Mammary epithelial cell (primary cell): ENCODE measurements at regions not wholly inside any gene's neighbourhood (a gene's known extent, or its start where the extent isn't known, plus 50 kb on each side); places are given as distances from the start of the nearest gene placed in this dataset.

Experiments
- EZH2 ChIP-seq: IDR thresholded peaks from 2 replicates; pipeline ENCODE4 v1.6.1; 2012; ENCODE audit warnings: low read length, inconsistent platforms, borderline replicate concordance
- TF ChIP-seq, protein P1 (sequence below), 2 donors: IDR thresholded peaks in 1 of 2; conservative IDR thresholded peaks in 1 of 2; 2 replicates each; pipeline ENCODE4 v1.5.1; 2011 to 2012; ENCODE audit warnings: inconsistent platforms in 2 of 2, low read length in 2 of 2, mild to moderate bottlenecking in 2 of 2, control low read depth in 1 of 2, low read depth in 1 of 2; ENCODE audit not compliant: insufficient read depth in 1 of 2; ENCODE audit errors: extremely low read depth in 1 of 2

GRCh38 chr1:239954836-239955235 lies 136.8 kb upstream of the FMN2 start:
- TF ChIP-seq, protein P1, sequence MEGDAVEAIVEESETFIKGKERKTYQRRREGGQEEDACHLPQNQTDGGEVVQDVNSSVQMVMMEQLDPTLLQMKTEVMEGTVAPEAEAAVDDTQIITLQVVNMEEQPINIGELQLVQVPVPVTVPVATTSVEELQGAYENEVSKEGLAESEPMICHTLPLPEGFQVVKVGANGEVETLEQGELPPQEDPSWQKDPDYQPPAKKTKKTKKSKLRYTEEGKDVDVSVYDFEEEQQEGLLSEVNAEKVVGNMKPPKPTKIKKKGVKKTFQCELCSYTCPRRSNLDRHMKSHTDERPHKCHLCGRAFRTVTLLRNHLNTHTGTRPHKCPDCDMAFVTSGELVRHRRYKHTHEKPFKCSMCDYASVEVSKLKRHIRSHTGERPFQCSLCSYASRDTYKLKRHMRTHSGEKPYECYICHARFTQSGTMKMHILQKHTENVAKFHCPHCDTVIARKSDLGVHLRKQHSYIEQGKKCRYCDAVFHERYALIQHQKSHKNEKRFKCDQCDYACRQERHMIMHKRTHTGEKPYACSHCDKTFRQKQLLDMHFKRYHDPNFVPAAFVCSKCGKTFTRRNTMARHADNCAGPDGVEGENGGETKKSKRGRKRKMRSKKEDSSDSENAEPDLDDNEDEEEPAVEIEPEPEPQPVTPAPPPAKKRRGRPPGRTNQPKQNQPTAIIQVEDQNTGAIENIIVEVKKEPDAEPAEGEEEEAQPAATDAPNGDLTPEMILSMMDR (conservative IDR thresholded peaks at IDR 0.05 in 1 of 2, IDR thresholded peaks at IDR 0.05 in 1 of 2; ENCODE audit: extremely low read depth in 1 of 2, insufficient read depth in 1 of 2, low read depth in 1 of 2, low read length in 2 of 2): no peak
- TF ChIP-seq EZH2: no peak
